Peyer's patch (tissue), 4 donors: ENCODE measurements at regions not wholly inside any gene's neighbourhood (a gene's known extent, or its start where the extent isn't known, plus 50 kb on each side); places are given as distances from the start of the nearest gene placed in this dataset.

ENCODE experiments used
- DNase-seq, 3 donors: peaks; one replicate each; pipeline ENCODE4 v3.0.0-alpha.2; 2017 to 2019
- H3K27ac ChIP-seq, 4 donors: fragments of 200-600 bp; sonication (generic); one replicate each; pipeline ENCODE4 v1.5.1; 2016 to 2019
- H3K27me3 ChIP-seq, 2 donors: fragments of 200-600 bp; sonication (generic); one replicate each; pipeline ENCODE4 v1.5.1; 2019
- H3K36me3 ChIP-seq, 3 donors: fragments of 200-600 bp; sonication (generic); one replicate each; pipeline ENCODE4 v1.5.1; 2016 to 2019
- H3K4me1 ChIP-seq, 4 donors: fragments of 200-600 bp; sonication (generic); one replicate each; pipeline ENCODE4 v1.5.1; 2016 to 2019
- H3K4me3 ChIP-seq, 4 donors: fragments of 200-600 bp; sonication (generic); 1 replicate in 3 of 4; 2 replicates in 1 of 4; pipeline ENCODE4 v1.5.1; 2016 to 2019; ENCODE audit warnings: mild to moderate bottlenecking in 1 of 4
- H3K9me3 ChIP-seq, 4 donors: fragments of 200-600 bp; sonication (generic); one replicate each; pipeline ENCODE4 v1.5.1; 2016 to 2019; ENCODE audit warnings: mild to moderate bottlenecking in 1 of 4
- CTCF ChIP-seq, 6 experiments: fragments of 450-650 bp in 4 of 6; fragments of 200-600 bp in 2 of 6; sonication (generic) in 1 of 6; IDR thresholded peaks; one replicate each; pipeline ENCODE4 v1.5.1; 2017 to 2019; ENCODE audit warnings: antibody characterized with exemption in 6 of 6, mild to moderate bottlenecking in 3 of 6, moderate library complexity in 1 of 6
- POLR2A ChIP-seq, 2 donors: fragments of 450-650 bp; IDR thresholded peaks; one replicate each; pipeline ENCODE4 v1.5.1; 2017; ENCODE audit warnings: antibody characterized with exemption in 2 of 2, mild to moderate bottlenecking in 2 of 2, moderate library complexity in 2 of 2

GRCh38 chr12:67472539-67472938, 176.0 kb upstream of the DYRK2 start:
- Histone ChIP-seq H3K27me3 (no peaks in the 10 kb centered on the region), H3K4me1 (no peaks in the 10 kb centered on the region), H3K27ac (no peak overlapping the region), H3K4me3 (no peak overlapping the region), H3K36me3 (no peaks in the 10 kb centered on the region), H3K9me3 (no peaks in the 10 kb centered on the region)
- no peak for TF ChIP-seq CTCF (IDR thresholded peaks at IDR 0.05)
- TF ChIP-seq POLR2A (IDR thresholded peaks at IDR 0.05) = no peak
- DNase-seq = no peak

- no peak overlapping the region for H3K27ac ChIP-seq
- no peak for DNase-seq
- H3K27me3 ChIP-seq = no peaks in the 10 kb centered on the region
- H3K36me3 ChIP-seq = no peaks in the 10 kb centered on the region
- no peaks in the 10 kb centered on the region for H3K4me1 ChIP-seq
- no peak overlapping the region for H3K4me3 ChIP-seq
- TF ChIP-seq CTCF (IDR thresholded peaks at IDR 0.05) (no peak), POLR2A (IDR thresholded peaks at IDR 0.05) (no peak)
- no peaks in the 10 kb centered on the region for H3K9me3 ChIP-seq
These were observed 173.5 kb upstream of the DYRK2 start for GRCh38 chr12:67474934-67475620.

- H3K36me3 ChIP-seq = no peaks in the 10 kb centered on the region
- H3K9me3 ChIP-seq = no peaks in the 10 kb centered on the region
- no peak overlapping the region for H3K4me3 ChIP-seq
- H3K27ac ChIP-seq = no peak overlapping the region
- no peaks in the 10 kb centered on the region for H3K4me1 ChIP-seq
- no peak for DNase-seq
- TF ChIP-seq POLR2A (IDR thresholded peaks at IDR 0.05) (no peak), CTCF (IDR thresholded peaks at IDR 0.05) (no peak)
- no peaks in the 10 kb centered on the region for H3K27me3 ChIP-seq
These were observed 172.8 kb upstream of the DYRK2 start for GRCh38 chr12:67475725-67476124.

- no peak overlapping the region for H3K27ac ChIP-seq
- no peak for TF ChIP-seq CTCF (IDR thresholded peaks at IDR 0.05)
- TF ChIP-seq POLR2A (IDR thresholded peaks at IDR 0.05) = no peak
- no peak for DNase-seq
- peaks cover 0 to under 1% (median under 1%) of the 10 kb centered on the region in 4 donors for H3K4me1 ChIP-seq
- H3K27me3 ChIP-seq = no peaks in the 10 kb centered on the region
- H3K4me3 ChIP-seq = no peak overlapping the region
- H3K9me3 ChIP-seq = no peaks in the 10 kb centered on the region
- no peaks in the 10 kb centered on the region for H3K36me3 ChIP-seq
These were observed 170.8 kb upstream of the DYRK2 start for GRCh38 chr12:67477681-67478265.

GRCh38 chr12:67482751-67483661, 165.5 kb upstream of the DYRK2 start:
- Histone ChIP-seq H3K27ac (peak overlapping the region in 3 of 4 donors; percentile 22 to 33 (median 27)), H3K36me3 (no peaks in the 10 kb centered on the region)

More at GRCh38 chr12:67482751-67483661, 165.5 kb upstream of the DYRK2 start:
- Histone ChIP-seq H3K9me3 (peaks cover 0 to 11% (median under 1%) of the 10 kb centered on the region in 4 donors), H3K4me1 (peaks cover 0 to 11% (median 5%) of the 10 kb centered on the region in 4 donors), H3K4me3 (no peak overlapping the region), H3K27me3 (no peaks in the 10 kb centered on the region)
- TF ChIP-seq POLR2A (IDR thresholded peaks at IDR 0.05) = no peak
- TF ChIP-seq CTCF (IDR thresholded peaks at IDR 0.05) = no peak
- DNase-seq = peak in 2 of 3 donors; percentile 83 to 94
